ENCODE measurements at regions not wholly inside any gene's neighbourhood (a gene's known extent, or its start where the extent isn't known, plus 50 kb on each side); places are given as distances from the start of the nearest gene placed in this dataset.

DNA sequence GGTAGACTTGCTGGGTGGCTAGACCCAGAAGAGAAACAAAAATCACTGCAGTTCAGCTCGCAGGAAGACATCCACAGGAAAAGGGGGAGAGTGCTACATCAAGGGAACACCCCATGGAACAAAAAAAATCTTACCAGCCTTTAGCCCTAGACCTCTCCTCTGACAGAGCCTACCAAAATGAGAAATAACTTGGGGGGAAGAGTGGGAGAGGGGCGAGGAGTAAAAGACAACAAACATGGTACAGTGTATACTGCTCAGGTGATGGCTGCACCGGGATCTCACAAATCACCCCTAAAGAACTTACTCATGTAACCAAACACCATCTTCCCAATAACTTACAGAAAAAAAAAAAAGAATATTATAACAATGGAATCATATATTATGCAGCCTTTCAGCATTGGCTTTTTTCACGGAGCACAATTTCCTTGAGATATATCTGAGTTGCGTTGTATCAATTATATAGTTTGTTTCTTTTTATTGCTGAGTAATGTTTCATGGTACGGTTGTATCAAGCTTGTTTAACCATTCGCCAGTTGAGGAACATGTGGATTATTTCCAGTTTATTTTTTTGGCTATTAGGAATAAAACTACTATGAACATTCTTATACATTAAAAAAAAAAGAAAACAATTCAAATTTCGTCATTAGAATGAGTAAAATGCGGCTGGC lies 90.9 kb downstream of the ZNF280B start:
- no peaks in the 10 kb centered on the region for H3K9me3 ChIP-seq
- no peaks in the 10 kb centered on the region for H3K27me3 ChIP-seq
- TF ChIP-seq, protein P1, sequence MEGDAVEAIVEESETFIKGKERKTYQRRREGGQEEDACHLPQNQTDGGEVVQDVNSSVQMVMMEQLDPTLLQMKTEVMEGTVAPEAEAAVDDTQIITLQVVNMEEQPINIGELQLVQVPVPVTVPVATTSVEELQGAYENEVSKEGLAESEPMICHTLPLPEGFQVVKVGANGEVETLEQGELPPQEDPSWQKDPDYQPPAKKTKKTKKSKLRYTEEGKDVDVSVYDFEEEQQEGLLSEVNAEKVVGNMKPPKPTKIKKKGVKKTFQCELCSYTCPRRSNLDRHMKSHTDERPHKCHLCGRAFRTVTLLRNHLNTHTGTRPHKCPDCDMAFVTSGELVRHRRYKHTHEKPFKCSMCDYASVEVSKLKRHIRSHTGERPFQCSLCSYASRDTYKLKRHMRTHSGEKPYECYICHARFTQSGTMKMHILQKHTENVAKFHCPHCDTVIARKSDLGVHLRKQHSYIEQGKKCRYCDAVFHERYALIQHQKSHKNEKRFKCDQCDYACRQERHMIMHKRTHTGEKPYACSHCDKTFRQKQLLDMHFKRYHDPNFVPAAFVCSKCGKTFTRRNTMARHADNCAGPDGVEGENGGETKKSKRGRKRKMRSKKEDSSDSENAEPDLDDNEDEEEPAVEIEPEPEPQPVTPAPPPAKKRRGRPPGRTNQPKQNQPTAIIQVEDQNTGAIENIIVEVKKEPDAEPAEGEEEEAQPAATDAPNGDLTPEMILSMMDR (IDR thresholded peaks at IDR 0.05), result no peak
- TF ChIP-seq POLR2A (IDR thresholded peaks at IDR 0.05) (no peak), POLR2AphosphoS5 (IDR thresholded peaks at IDR 0.05; ENCODE audit: insufficient read depth in 1 of 2, low read depth in 1 of 2) (no peak)

DNA sequence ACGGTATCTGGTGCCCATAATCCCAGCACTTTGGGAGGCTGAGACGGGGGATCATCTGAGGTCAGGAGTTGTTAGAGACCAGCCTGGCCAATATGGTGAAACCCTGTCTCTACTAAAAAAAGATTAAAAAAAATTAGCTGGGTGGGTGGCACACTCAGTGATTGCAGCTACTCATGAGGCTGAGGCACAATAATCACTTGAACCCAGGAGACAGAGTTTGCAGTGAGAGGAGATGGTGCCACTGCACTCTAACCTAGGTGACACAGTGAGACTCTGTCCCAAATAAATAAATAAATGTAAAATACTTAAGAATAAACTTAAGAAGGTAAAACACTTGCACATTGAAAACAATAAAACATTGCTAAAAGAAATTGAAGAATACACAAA lies 90.4 kb downstream of the ZNF280B start:
- Histone ChIP-seq H3K9me3 (no peaks in the 10 kb centered on the region), H3K4me1 (no peaks in the 10 kb centered on the region), H3K4me3 (no peak overlapping the region), H3K27me3 (no peaks in the 10 kb centered on the region), H3K36me3 (no peaks in the 10 kb centered on the region), H3K27ac (no peak overlapping the region)
- intact Hi-C loops (cut with DNase I), result no loop called here
- TF ChIP-seq POLR2A (IDR thresholded peaks at IDR 0.05), result no peak
- TF ChIP-seq, protein P1 (IDR thresholded peaks at IDR 0.05), result no peak
- no peak for TF ChIP-seq POLR2AphosphoS5 (IDR thresholded peaks at IDR 0.05; ENCODE audit: insufficient read depth in 1 of 2, low read depth in 1 of 2)
- DNase-seq (ENCODE audit: extremely low spot score in 2 of 2), result no peak

More for the DNA sequence above, 90.9 kb downstream of the ZNF280B start:
- Histone ChIP-seq H3K4me1 (no peaks in the 10 kb centered on the region), H3K36me3 (no peaks in the 10 kb centered on the region), H3K4me3 (no peak overlapping the region), H3K27ac (no peak overlapping the region)
- DNase-seq (ENCODE audit: extremely low spot score in 2 of 2), result no peak
- intact Hi-C loops (cut with DNase I), result no loop called here

DNA sequence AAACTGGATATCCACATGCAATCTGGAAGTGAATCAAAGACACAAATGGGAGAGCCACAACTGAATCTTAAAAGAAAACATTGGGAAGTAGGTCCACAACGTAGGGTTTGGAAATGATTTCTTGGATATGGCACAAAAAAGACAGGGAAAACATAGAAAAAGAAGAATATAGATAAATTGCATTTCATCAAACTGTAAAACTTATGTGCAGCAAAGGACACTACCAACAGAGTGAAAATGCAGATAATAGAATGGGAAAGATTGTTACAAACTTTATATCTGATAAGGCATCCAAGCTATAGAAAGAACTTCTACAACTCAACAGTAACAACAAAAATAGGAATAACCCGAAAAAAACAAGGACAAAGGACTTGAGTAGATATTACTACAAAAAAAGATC lies 89.6 kb downstream of the ZNF280B start:
- TF ChIP-seq POLR2A (IDR thresholded peaks at IDR 0.05) (no peak), POLR2AphosphoS5 (IDR thresholded peaks at IDR 0.05; ENCODE audit: insufficient read depth in 1 of 2, low read depth in 1 of 2) (no peak)
- TF ChIP-seq, protein P1 (IDR thresholded peaks at IDR 0.05), result no peak
- H3K4me1 ChIP-seq, result no peaks in the 10 kb centered on the region
- H3K4me3 ChIP-seq, result no peak overlapping the region
- H3K9me3 ChIP-seq, result no peaks in the 10 kb centered on the region
- no peak overlapping the region for H3K27ac ChIP-seq
- no peaks in the 10 kb centered on the region for H3K27me3 ChIP-seq
- DNase-seq (ENCODE audit: extremely low spot score in 2 of 2), result no peak
- intact Hi-C loops (cut with DNase I), result no loop called here
- H3K36me3 ChIP-seq, result no peaks in the 10 kb centered on the region

DNA sequence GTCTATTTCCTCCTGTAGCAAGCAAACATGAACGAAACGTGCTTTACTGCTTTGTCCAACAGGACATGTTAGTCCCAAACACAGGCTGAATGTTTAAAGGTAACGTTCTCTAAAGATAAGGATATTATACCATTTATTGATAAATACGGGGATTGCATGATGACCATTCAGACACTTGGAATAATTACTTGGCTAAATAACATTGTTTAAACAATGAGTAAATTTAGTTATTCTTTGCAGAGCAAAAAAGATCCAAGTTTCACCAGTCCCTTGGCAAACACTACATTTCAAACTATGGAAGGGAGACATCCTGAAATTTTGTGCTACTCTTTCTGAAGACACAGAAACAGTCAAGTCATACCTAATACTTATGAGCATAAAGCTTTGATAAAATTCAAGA lies 88.0 kb downstream of the ZNF280B start:
- Histone ChIP-seq H3K9me3 (no peaks in the 10 kb centered on the region), H3K4me3 (no peak overlapping the region), H3K36me3 (no peaks in the 10 kb centered on the region), H3K27ac (no peak overlapping the region), H3K27me3 (no peaks in the 10 kb centered on the region), H3K4me1 (no peaks in the 10 kb centered on the region)
- no peak for DNase-seq (ENCODE audit: extremely low spot score in 2 of 2)
- no peak for TF ChIP-seq POLR2AphosphoS5 (IDR thresholded peaks at IDR 0.05; ENCODE audit: insufficient read depth in 1 of 2, low read depth in 1 of 2)
- intact Hi-C loops (cut with DNase I), result no loop called here

DNA sequence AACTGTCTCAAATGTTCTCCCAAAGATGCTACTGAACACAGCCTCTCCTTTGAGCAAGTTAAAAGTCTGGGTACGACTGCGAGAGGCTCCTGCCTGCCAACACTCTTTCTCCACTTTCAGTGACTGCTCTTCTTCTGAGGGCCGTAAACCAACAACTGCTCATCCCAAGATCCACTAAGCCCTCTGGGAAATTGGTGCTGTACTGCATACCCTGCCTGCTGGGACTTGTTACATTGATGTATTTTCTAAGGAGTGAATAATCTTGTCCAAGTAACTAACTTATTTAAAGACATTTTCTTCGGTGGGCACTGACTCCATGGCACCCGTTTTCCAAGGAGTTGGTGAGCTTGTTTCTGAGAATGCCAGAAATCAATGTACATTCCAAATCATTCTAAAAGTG lies 87.2 kb downstream of the ZNF280B start:
- no peaks in the 10 kb centered on the region for H3K9me3 ChIP-seq
- DNase-seq (ENCODE audit: extremely low spot score in 2 of 2), result peak in 1 of 2 donors; percentile 34
- no peaks in the 10 kb centered on the region for H3K27me3 ChIP-seq
- H3K27ac ChIP-seq, result no peak overlapping the region
- H3K4me3 ChIP-seq, result no peak overlapping the region
- TF ChIP-seq, protein P1 (IDR thresholded peaks at IDR 0.05), result no peak
- TF ChIP-seq POLR2A (IDR thresholded peaks at IDR 0.05) (no peak), POLR2AphosphoS5 (IDR thresholded peaks at IDR 0.05; ENCODE audit: insufficient read depth in 1 of 2, low read depth in 1 of 2) (no peak)
- intact Hi-C loops (cut with DNase I), result no loop called here
- H3K4me1 ChIP-seq, result no peaks in the 10 kb centered on the region
- H3K36me3 ChIP-seq, result no peaks in the 10 kb centered on the region

Data from vagina (tissue), 2 donors.